HepG2 (cell line): ENCODE measurements at regions not wholly inside any gene's neighbourhood (a gene's known extent, or its start where the extent isn't known, plus 50 kb on each side); places are given as distances from the start of the nearest gene placed in this dataset.

Experiments
- ATAC-seq: fragments of 200-7000 bp; cut with Tn5 transposase; 3 replicates; pipeline ENCODE4 v1.9.1; 2020; ENCODE audit warnings: mild to moderate bottlenecking, moderate library complexity
- BruUV-seq: library from RNA; stranded (reverse); fragments of 400-500 nt; replicated peaks from 2 replicates; lab custom pipeline; 2021; lab: Mats Ljungman, UMichigan
- CTCF ChIA-PET: fragments of 300-600 bp; formaldehyde crosslinking; extraction: SDS; loops from one replicate; lab custom pipeline; 2021; ENCODE audit warnings: low total read pairs, inconsistent platforms, low intra/inter-chr PET ratio; lab: Yijun Ruan, JAX
- POLR2A ChIA-PET: fragments of 350-600 bp; sonication (Branson Sonifier 250); formaldehyde crosslinking; loops from one replicate; lab custom pipeline; 2020; ENCODE audit warnings: antibody characterized with exemption, inconsistent platforms; lab: Yijun Ruan, JAX
- DNase-seq: peaks from one replicate; pipeline ENCODE4 v3.0.0-alpha.2; 2015; ENCODE audit warnings: low spot score
- FAIRE-seq: peaks from 3 replicates; lab custom pipeline; 2011; peaks lifted over from hg19 to GRCh38; lab: Jason Lieb, UNC
- H2AFZ ChIP-seq: one replicate; pipeline ENCODE4 v1.6.1; 2011; ENCODE audit warnings: low read length, inconsistent platforms
- H3K27ac ChIP-seq: fragments of 300-600 bp; 3 replicates; pipeline ENCODE4 v1.8.0; 2011; ENCODE audit warnings: mixed run types, mild to moderate bottlenecking, mixed read lengths, low read length, inconsistent platforms; ENCODE audit not compliant: insufficient read depth; ENCODE audit errors: extremely low read length
- H3K27me3 ChIP-seq, 2 experiments: fragments of 200-600 bp in 1 of 2; 2 replicates in 1 of 2; 3 replicates in 1 of 2; pipeline versions ENCODE4 v1.6.0 to v1.8.0; 2011; ENCODE audit warnings: low read length in 2 of 2, mild to moderate bottlenecking in 2 of 2, moderate library complexity in 2 of 2, inconsistent platforms in 1 of 2; ENCODE audit not compliant: insufficient read depth in 2 of 2, control insufficient read depth in 1 of 2
- H3K36me3 ChIP-seq, 2 experiments: fragments of 200-600 bp in 1 of 2; replicated peaks in 1 of 2; 2 replicates in 1 of 2; 3 replicates in 1 of 2; pipeline versions ENCODE4 v1.5.1 to v1.8.0; 2011; ENCODE audit warnings: low read length in 2 of 2, inconsistent platforms in 1 of 2; ENCODE audit not compliant: insufficient read depth in 2 of 2, control insufficient read depth in 1 of 2
- H3K4me1 ChIP-seq: 2 replicates; pipeline ENCODE4 v1.5.1; 2012; ENCODE audit warnings: low read length, inconsistent platforms; ENCODE audit not compliant: insufficient read depth
- H3K4me2 ChIP-seq: 2 replicates; pipeline ENCODE4 v1.6.0; 2011; ENCODE audit warnings: low read depth, low read length, inconsistent platforms
- H3K4me3 ChIP-seq, 3 experiments: fragments of 200-600 bp in 1 of 3; sonication (generic), shearing (Covaris generic) in 1 of 3; replicated peaks in 1 of 3; 2 replicates each; pipeline ENCODE4 v1.5.1; 2011 to 2016; ENCODE audit warnings: low read length in 3 of 3, inconsistent platforms in 2 of 3, low read depth in 2 of 3, mild to moderate bottlenecking in 2 of 3, control low read depth in 1 of 3, mixed read lengths in 1 of 3; ENCODE audit not compliant: insufficient read depth in 1 of 3
- H3K79me2 ChIP-seq: one replicate; pipeline ENCODE4 v1.6.1; 2011; ENCODE audit warnings: low read length, inconsistent platforms; ENCODE audit not compliant: insufficient read depth
- H3K9ac ChIP-seq: 2 replicates; pipeline ENCODE4 v1.6.0; 2011; ENCODE audit warnings: mild to moderate bottlenecking, low read depth, low read length, inconsistent platforms; ENCODE audit not compliant: insufficient read depth
- H3K9me3 ChIP-seq: 2 replicates; pipeline ENCODE4 v1.5.1; 2012; ENCODE audit warnings: mild to moderate bottlenecking, low read length
- H4K20me1 ChIP-seq: 2 replicates; pipeline ENCODE4 v1.6.0; 2011; ENCODE audit warnings: inconsistent platforms, mild to moderate bottlenecking, low read length, moderate library complexity; ENCODE audit not compliant: insufficient read depth
- GABPA ChIP-seq, 2 experiments: IDR thresholded peaks; 2 replicates each; pipeline ENCODE4 v1.6.1; 2011 to 2016; ENCODE audit warnings: low read depth in 2 of 2, low read length in 1 of 2, missing biosample characterization in 1 of 2, missing genetic modification characterization in 1 of 2
- HINFP ChIP-seq: sonication (generic); formaldehyde crosslinking; IDR thresholded peaks from 2 replicates; pipeline ENCODE4 v1.4.0; 2020; ENCODE audit warnings: low read depth, mild to moderate bottlenecking, missing genetic modification reagents
- KAT8 ChIP-seq: IDR thresholded peaks from 2 replicates; pipeline ENCODE4 v1.6.1; 2016; ENCODE audit warnings: missing genetic modification reagents, missing compliant biosample characterization
- MYC ChIP-seq: sonication (generic); formaldehyde crosslinking; IDR thresholded peaks from 2 replicates; pipeline ENCODE4 v1.9.0; 2021; ENCODE audit warnings: missing genetic modification reagents, borderline replicate concordance
- PLRG1 ChIP-seq: fragments of 450-650 bp; conservative IDR thresholded peaks from 2 replicates; pipeline ENCODE4 v1.6.1; 2016
- SRSF1 ChIP-seq: fragments of 200-400 bp; formaldehyde crosslinking; optimal IDR thresholded peaks from 2 replicates; pipeline ENCODE3; 2017; ENCODE audit warnings: mild to moderate bottlenecking, low read depth, low read length, moderate library complexity
- ZNF414 ChIP-seq: sonication (generic); formaldehyde crosslinking; IDR thresholded peaks from 2 replicates; pipeline ENCODE4 v1.5.0; 2020; ENCODE audit warnings: missing genetic modification reagents
- ZNF552 ChIP-seq: sonication (generic); formaldehyde crosslinking; IDR thresholded peaks from 2 replicates; pipeline ENCODE4 v1.9.0; 2022; ENCODE audit warnings: missing genetic modification reagents, mild to moderate bottlenecking, borderline replicate concordance
- ZNF576 ChIP-seq: sonication (generic); formaldehyde crosslinking; IDR thresholded peaks from 2 replicates; pipeline ENCODE4 v1.4.0; 2020; ENCODE audit warnings: mild to moderate bottlenecking, missing genetic modification reagents
- ZNF577 ChIP-seq: sonication (generic); formaldehyde crosslinking; IDR thresholded peaks from 2 replicates; pipeline ENCODE4 v1.4.0; 2020; ENCODE audit warnings: mild to moderate bottlenecking, low read depth, missing genetic modification reagents, borderline replicate concordance
- ZNF720 ChIP-seq: sonication (generic); formaldehyde crosslinking; IDR thresholded peaks from 2 replicates; pipeline ENCODE4 v1.4.0; 2020; ENCODE audit warnings: missing genetic modification reagents
- WGBS: methylation state at CpG from one replicate; pipeline ENCODE4 v1.1.6; 2017; ENCODE audit warnings: low lambda C conversion rate; 5-methylcytosine and 5-hydroxymethylcytosine counted together
- in situ Hi-C: cut with HindIII; loops from 2 replicates; pipeline ENCODE4 v1.10.0; 2017; ENCODE audit warnings: low pct_unique_long_range_greater_than_20kb; ENCODE audit not compliant: extremely low pct_ligation_motif_present
- intact Hi-C: fragments of 100-400 bp; cut with micrococcal nuclease; formaldehyde crosslinking; loops from one replicate; pipeline ENCODE4 v1.10.0; 2022; ENCODE audit not compliant: unreplicated experiment
- TF ChIP-seq, protein P1 (sequence below): sonication (generic); formaldehyde crosslinking; conservative IDR thresholded peaks from 2 replicates; pipeline ENCODE4 v1.4.0; 2020; ENCODE audit warnings: missing genetic modification reagents

DNA sequence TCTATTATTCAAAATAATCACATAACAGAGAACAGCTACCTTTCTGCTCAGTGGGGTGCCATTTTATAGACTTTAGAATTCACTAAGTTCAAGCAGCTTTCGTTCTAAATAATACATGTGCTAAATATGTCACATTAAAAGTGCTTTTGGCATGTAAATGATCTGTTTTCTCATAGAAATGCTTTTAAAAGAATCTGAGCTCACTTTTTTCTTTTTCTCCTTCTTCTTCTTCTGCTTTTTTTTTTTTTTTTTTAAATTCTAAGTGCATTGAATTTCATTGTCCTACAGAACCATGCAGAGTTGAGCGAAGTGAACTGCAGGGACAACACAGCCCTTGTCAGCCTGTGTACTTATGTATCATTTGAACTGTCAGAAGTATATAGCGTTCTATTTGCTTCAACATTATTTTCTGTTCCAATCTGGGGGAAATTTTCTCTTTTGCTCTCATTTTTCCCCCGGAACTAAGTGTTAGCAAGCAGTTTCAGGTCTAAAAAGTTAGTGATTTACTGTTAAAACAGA, 193.8 kb upstream of the TMCO5A start:
- CTCF ChIA-PET: no interaction called here

GRCh38 chr15:37743826-37744225, 190.6 kb upstream of the TMCO5A start:
- H3K4me2 ChIP-seq: no peak overlapping the region
- ChIA-PET CTCF (no interaction called here), POLR2A (no interaction called here)
- DNase-seq (no peak), ATAC-seq (no peak), FAIRE-seq (no peak)
- H3K79me2 ChIP-seq: no peaks in the 10 kb centered on the region
- TF ChIP-seq ZNF720 (CRISPR knock-in tag): no peak
- no peak for TF ChIP-seq PLRG1
- no peak for TF ChIP-seq SRSF1
- TF ChIP-seq ZNF552: no peak
- TF ChIP-seq ZNF414 (CRISPR knock-in tag): no peak
- TF ChIP-seq KAT8: no peak
- no peak for TF ChIP-seq HINFP
- TF ChIP-seq, protein P1, sequence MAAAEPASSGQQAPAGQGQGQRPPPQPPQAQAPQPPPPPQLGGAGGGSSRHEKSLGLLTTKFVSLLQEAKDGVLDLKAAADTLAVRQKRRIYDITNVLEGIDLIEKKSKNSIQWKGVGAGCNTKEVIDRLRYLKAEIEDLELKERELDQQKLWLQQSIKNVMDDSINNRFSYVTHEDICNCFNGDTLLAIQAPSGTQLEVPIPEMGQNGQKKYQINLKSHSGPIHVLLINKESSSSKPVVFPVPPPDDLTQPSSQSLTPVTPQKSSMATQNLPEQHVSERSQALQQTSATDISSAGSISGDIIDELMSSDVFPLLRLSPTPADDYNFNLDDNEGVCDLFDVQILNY (CRISPR knock-in tag): no peak
- no peaks in the 10 kb centered on the region for H3K36me3 ChIP-seq
- in situ Hi-C loops: no loop called here
- H3K27me3 ChIP-seq: no peaks in the 10 kb centered on the region
- no peak overlapping the region for H3K9ac ChIP-seq
- H3K4me1 ChIP-seq: peaks cover 5% of the 10 kb centered on the region; the same call in 1 of the 2 replicates
- BruUV-seq: no TSS peak
- intact Hi-C loops: no loop called here
- no peak overlapping the region for H3K4me3 ChIP-seq
- peaks cover 19% of the 10 kb centered on the region for H3K9me3 ChIP-seq
- WGBS: 6% methylated on average over 3 of the region's 3 CpGs
- no peak overlapping the region for H2AFZ ChIP-seq
- no peak overlapping the region for H3K27ac ChIP-seq
- H4K20me1 ChIP-seq: no peaks in the 10 kb centered on the region

More for the DNA sequence above, 193.8 kb upstream of the TMCO5A start:
- Histone ChIP-seq H3K79me2 (no peaks in the 10 kb centered on the region), H3K27ac (no peak overlapping the region), H4K20me1 (no peaks in the 10 kb centered on the region), H2AFZ (no peak overlapping the region), H3K9ac (no peak overlapping the region), H3K9me3 (0 out of 2 replicates have a peak, but pooled peaks cover 5% of the 10 kb centered on the region), H3K36me3 (no peaks in the 10 kb centered on the region), H3K4me2 (no peak overlapping the region), H3K4me3 (no peak overlapping the region), H3K27me3 (no peaks in the 10 kb centered on the region), H3K4me1 (peaks cover 5% of the 10 kb centered on the region; the same call in 1 of the 2 replicates)
- in situ Hi-C loops (no loop called here), intact Hi-C loops (no loop called here)
- ATAC-seq (no peak), FAIRE-seq (no peak), DNase-seq (no peak)
- BruUV-seq: no TSS peak
- POLR2A ChIA-PET: no interaction called here
- TF ChIP-seq MYC (CRISPR knock-in tag) (no peak), GABPA (IDR thresholded peaks at IDR 0.05; ENCODE audit: low read depth, low read length) (no peak), GABPA (CRISPR knock-in tag; IDR thresholded peaks at IDR 0.05; ENCODE audit: low read depth) (no peak), ZNF576 (no peak), ZNF577 (CRISPR knock-in tag) (no peak)
- 2% methylated on average over 4 of the region's 4 CpGs for WGBS
